ENCODE measurements at regions not wholly inside any gene's neighbourhood (a gene's known extent, or its start where the extent isn't known, plus 50 kb on each side); places are given as distances from the start of the nearest gene placed in this dataset.

GRCh38 chr9:101860920-101861319, 122.5 kb upstream of the GRIN3A start:
- Histone ChIP-seq H3K9ac (ENCODE audit: low read length) (no peak overlapping the region), H3K36me3 (ENCODE audit: insufficient read depth, low read length) (no peaks in the 10 kb centered on the region), H3K27me3 (ENCODE audit: insufficient read depth, low read depth, low read length) (no peaks in the 10 kb centered on the region), H3F3A (ENCODE audit: insufficient read depth, low read length, poor library complexity, severe bottlenecking) (no peaks in the 10 kb centered on the region), H3K9me2 (ENCODE audit: insufficient read depth, low read length) (no peaks in the 10 kb centered on the region), H3K4me2 (ENCODE audit: low read length) (no peak overlapping the region), H3K4me3 (ENCODE audit: low read length) (no peak overlapping the region), H3K79me2 (replicated peaks; ENCODE audit: insufficient read depth, low read length) (no peaks in the 10 kb centered on the region), H3K9me3 (ENCODE audit: low read length) (no peaks in the 10 kb centered on the region), H4K20me1 (ENCODE audit: insufficient read depth) (no peaks in the 10 kb centered on the region), H3K27ac (ENCODE audit: low read length) (no peak overlapping the region), H2AFZ (ENCODE audit: low read depth, low read length) (no peak overlapping the region)
- TF ChIP-seq RAD21 (conservative IDR thresholded peaks at IDR 0.05) (no peak), EZH2 (IDR thresholded peaks at IDR 0.05; ENCODE audit: borderline replicate concordance, insufficient read depth, low read length, poor library complexity, severe bottlenecking) (no peak), MXI1 (conservative IDR thresholded peaks at IDR 0.05; ENCODE audit: poor library complexity, severe bottlenecking) (no peak), POLR2AphosphoS5 (IDR thresholded peaks at IDR 0.05) (no peak), CTCF (IDR thresholded peaks at IDR 0.05; ENCODE audit: poor library complexity, severe bottlenecking) (no peak)

GRCh38 chr9:101859620-101860019, 121.2 kb upstream of the GRIN3A start:
- Histone ChIP-seq H3F3A (ENCODE audit: insufficient read depth, low read length, poor library complexity, severe bottlenecking) (no peaks in the 10 kb centered on the region), H3K9ac (ENCODE audit: low read length) (no peak overlapping the region), H3K27ac (ENCODE audit: low read length) (no peak overlapping the region), H3K4me2 (ENCODE audit: low read length) (no peak overlapping the region), H4K20me1 (ENCODE audit: insufficient read depth) (no peaks in the 10 kb centered on the region), H3K36me3 (ENCODE audit: insufficient read depth, low read length) (no peaks in the 10 kb centered on the region), H3K9me3 (ENCODE audit: low read length) (no peaks in the 10 kb centered on the region), H3K9me2 (ENCODE audit: insufficient read depth, low read length) (no peaks in the 10 kb centered on the region), H3K79me2 (replicated peaks; ENCODE audit: insufficient read depth, low read length) (no peaks in the 10 kb centered on the region), H3K27me3 (ENCODE audit: insufficient read depth, low read depth, low read length) (no peaks in the 10 kb centered on the region), H2AFZ (ENCODE audit: low read depth, low read length) (no peak overlapping the region), H3K4me3 (ENCODE audit: low read length) (no peak overlapping the region)
- no peak for TF ChIP-seq CTCF (IDR thresholded peaks at IDR 0.05; ENCODE audit: poor library complexity, severe bottlenecking)
- TF ChIP-seq SMC3 (conservative IDR thresholded peaks at IDR 0.05; ENCODE audit: poor library complexity) = no peak
- TF ChIP-seq RAD21 (conservative IDR thresholded peaks at IDR 0.05) = no peak
- TF ChIP-seq REST (IDR thresholded peaks at IDR 0.05; ENCODE audit: borderline replicate concordance) = no peak
- no peak for TF ChIP-seq MXI1 (conservative IDR thresholded peaks at IDR 0.05; ENCODE audit: poor library complexity, severe bottlenecking)
- TF ChIP-seq TAF1 (IDR thresholded peaks at IDR 0.05; ENCODE audit: low read depth) = no peak
- TF ChIP-seq POLR2AphosphoS5 (IDR thresholded peaks at IDR 0.05) = no peak

Data from neural cell (in vitro differentiated cells).